HUDEP-2 (cell line): ENCODE measurements at regions not wholly inside any gene's neighbourhood (a gene's known extent, or its start where the extent isn't known, plus 50 kb on each side); places are given as distances from the start of the nearest gene placed in this dataset.

ENCODE experiments used
- DNase-seq, 76 experiments: peaks; one replicate each; lab custom pipeline; 2025; ENCODE audit not compliant: unreplicated experiment in 76 of 76; lab: John Stamatoyannopoulos, UW

DNA sequence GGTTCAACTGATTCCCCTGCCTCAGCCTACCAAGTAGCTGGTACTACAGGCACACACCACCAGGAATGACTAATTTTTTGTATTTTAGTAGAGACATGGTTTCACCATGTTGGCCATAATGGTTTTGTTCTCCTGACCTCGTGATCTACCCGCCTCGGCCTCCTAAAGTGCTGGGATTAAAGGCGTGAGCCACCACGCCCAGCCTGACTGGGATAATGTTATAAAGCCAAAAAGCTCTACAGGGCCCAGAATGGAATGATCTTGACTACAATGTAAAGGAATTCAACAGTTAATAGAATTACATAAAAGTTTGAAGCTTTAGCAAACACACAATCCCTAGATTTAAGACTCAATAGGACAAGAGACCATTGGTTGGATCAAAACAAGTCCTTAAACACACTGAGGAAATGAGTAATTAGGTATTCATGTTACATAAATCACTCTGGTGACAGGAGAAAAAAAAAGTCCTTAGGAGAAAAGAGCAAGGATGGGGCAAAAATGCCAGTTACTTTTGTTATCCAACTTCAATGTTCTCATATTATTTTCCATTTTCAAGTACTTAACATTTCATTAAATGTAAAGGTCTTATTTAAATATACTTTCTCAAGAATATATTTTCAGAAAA, 504.9 kb downstream of the TSPY10 start:
- DNase-seq: no peak

DNA sequence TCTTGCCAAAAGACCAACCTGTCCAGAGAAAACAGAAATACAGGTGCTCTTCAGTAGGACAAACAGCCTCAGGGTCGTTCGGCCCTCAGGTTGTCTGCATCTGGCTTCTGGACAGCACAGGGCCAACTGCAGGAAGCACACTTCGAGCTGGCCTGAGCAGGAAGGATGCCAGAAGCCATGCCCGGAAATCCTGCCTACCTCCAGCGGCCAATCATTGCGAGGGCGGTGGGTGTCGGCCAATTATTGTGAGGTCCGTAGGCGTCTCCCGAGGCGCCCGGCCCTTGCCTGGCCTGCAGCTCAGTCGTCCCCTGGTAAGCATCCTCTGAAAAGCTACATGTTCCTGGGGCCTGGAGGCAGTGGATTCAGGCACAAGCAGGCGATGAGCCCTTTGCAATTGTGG, 507.5 kb downstream of the TSPY10 start:
- peak in 3 of 76 experiments; percentile 15 to 58 (median 18) for DNase-seq

DNA sequence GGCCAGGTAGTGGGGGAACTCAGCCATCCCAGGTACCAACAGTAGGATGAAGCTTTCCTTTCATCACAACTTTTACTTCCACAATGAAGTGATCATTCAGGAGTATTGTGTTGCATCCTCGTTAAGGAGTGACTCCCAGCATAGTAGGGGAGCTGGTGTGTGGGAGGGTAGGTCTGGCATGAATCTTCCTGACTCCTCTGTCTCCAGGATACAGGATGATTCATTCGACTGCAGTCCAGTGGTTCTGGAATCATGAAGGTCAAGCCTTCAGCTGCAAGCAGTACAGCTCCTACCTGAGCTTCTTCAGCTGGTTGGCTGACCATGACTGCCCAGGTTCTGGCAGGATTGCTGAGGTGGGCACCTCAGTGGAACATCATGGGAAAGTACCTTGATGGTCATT, 510.2 kb downstream of the TSPY10 start:
- DNase-seq: no peak
